ENCODE measurements at regions not wholly inside any gene's neighbourhood (a gene's known extent, or its start where the extent isn't known, plus 50 kb on each side); places are given as distances from the start of the nearest gene placed in this dataset.

DNA sequence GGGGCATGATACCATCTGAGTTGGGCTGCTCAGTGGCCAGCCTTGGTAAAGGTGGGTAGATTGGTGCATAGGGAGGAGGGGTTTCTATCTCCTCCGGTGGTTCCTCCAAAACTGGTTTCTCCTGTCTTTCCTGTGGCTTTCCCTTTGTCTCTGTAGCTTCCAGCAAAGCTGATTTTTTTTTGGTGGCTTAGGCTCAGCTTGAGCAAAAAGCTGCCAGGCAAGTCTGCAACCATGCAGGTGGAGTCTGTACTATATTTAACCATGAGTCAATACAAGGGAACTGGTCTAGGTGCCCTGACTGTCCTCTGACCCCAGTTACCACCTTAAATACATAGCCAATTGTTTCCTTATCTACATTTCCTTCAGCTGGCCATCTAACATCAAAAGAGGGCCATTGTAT lies 64.0 kb upstream of the ZNF681 start:
- TF ChIP-seq, protein P1, sequence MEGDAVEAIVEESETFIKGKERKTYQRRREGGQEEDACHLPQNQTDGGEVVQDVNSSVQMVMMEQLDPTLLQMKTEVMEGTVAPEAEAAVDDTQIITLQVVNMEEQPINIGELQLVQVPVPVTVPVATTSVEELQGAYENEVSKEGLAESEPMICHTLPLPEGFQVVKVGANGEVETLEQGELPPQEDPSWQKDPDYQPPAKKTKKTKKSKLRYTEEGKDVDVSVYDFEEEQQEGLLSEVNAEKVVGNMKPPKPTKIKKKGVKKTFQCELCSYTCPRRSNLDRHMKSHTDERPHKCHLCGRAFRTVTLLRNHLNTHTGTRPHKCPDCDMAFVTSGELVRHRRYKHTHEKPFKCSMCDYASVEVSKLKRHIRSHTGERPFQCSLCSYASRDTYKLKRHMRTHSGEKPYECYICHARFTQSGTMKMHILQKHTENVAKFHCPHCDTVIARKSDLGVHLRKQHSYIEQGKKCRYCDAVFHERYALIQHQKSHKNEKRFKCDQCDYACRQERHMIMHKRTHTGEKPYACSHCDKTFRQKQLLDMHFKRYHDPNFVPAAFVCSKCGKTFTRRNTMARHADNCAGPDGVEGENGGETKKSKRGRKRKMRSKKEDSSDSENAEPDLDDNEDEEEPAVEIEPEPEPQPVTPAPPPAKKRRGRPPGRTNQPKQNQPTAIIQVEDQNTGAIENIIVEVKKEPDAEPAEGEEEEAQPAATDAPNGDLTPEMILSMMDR (IDR thresholded peaks at IDR 0.05; ENCODE audit: low read depth, low read length, poor library complexity, severe bottlenecking): no peak
- TF ChIP-seq EZH2phosphoT487 (IDR thresholded peaks at IDR 0.05; ENCODE audit: borderline replicate concordance, low read length): no peak
